Spleen (tissue), 11 donors: ENCODE measurements at regions not wholly inside any gene's neighbourhood (a gene's known extent, or its start where the extent isn't known, plus 50 kb on each side); places are given as distances from the start of the nearest gene placed in this dataset.

Source experiments
- DNase-seq: peaks from one replicate; pipeline ENCODE4 v3.0.0-alpha.2; 2020
- H3K27ac ChIP-seq, 8 donors: fragments of 200-600 bp; sonication (generic) in 7 of 8; 1 replicate in 4 of 8; 2 replicates in 4 of 8; pipeline versions ENCODE4 v1.5.0 to v1.8.0; 2016 to 2021; ENCODE audit warnings: inconsistent platforms in 4 of 8, mild to moderate bottlenecking in 4 of 8, moderate library complexity in 1 of 8
- H3K27me3 ChIP-seq, 7 donors: fragments of 200-600 bp; sonication (generic) in 6 of 7; replicated peaks in 1 of 7; 1 replicate in 4 of 7; 2 replicates in 3 of 7; pipeline versions ENCODE4 v1.5.0 to v1.8.0; 2016 to 2021; ENCODE audit warnings: inconsistent platforms in 3 of 7, mild to moderate bottlenecking in 1 of 7
- H3K36me3 ChIP-seq, 6 donors: fragments of 200-600 bp; sonication (generic) in 5 of 6; 1 replicate in 4 of 6; 2 replicates in 2 of 6; pipeline versions ENCODE4 v1.5.0 to v1.8.0; 2016 to 2021; ENCODE audit warnings: inconsistent platforms in 2 of 6
- H3K4me1 ChIP-seq, 6 donors: fragments of 200-600 bp; sonication (generic) in 5 of 6; 1 replicate in 3 of 6; 2 replicates in 3 of 6; pipeline versions ENCODE4 v1.5.0 to v1.8.0; 2016 to 2021; ENCODE audit warnings: inconsistent platforms in 3 of 6
- H3K4me3 ChIP-seq, 8 donors: fragments of 200-600 bp; sonication (generic) in 7 of 8; 1 replicate in 4 of 8; 2 replicates in 4 of 8; pipeline versions ENCODE4 v1.5.0 to v1.8.0; 2016 to 2021; ENCODE audit warnings: inconsistent platforms in 4 of 8, mild to moderate bottlenecking in 4 of 8, moderate library complexity in 2 of 8
- H3K9me3 ChIP-seq, 8 donors: fragments of 200-600 bp; sonication (generic) in 7 of 8; 1 replicate in 4 of 8; 2 replicates in 4 of 8; pipeline versions ENCODE4 v1.5.0 to v1.8.0; 2016 to 2021; ENCODE audit warnings: inconsistent platforms in 4 of 8
- CTCF ChIP-seq, 11 experiments: fragments of 200-600 bp in 7 of 11; fragments of 450-650 bp in 4 of 11; sonication (generic) in 4 of 11; IDR thresholded peaks in 8 of 11; conservative IDR thresholded peaks in 3 of 11; 1 replicate in 7 of 11; 2 replicates in 4 of 11; pipeline versions ENCODE4 v1.4.0 to v1.8.0; 2016 to 2021; ENCODE audit warnings: antibody characterized with exemption in 11 of 11, inconsistent platforms in 4 of 11, mild to moderate bottlenecking in 1 of 11
- POLR2A ChIP-seq, 3 donors: fragments of 450-650 bp; IDR thresholded peaks; one replicate each; pipeline ENCODE4 v1.5.1; 2017; ENCODE audit warnings: antibody characterized with exemption in 3 of 3, mild to moderate bottlenecking in 1 of 3
- POLR2AphosphoS5 ChIP-seq, 3 donors: sonication (generic); formaldehyde crosslinking; IDR thresholded peaks; one replicate each; pipeline ENCODE4 v1.5.1; 2017; ENCODE audit warnings: antibody characterized with exemption in 3 of 3
- WGBS, 5 donors: extraction: QIAGEN DNeasy Blood & Tissue Kit in 3 of 5; methylation state at CpG; one replicate each; pipeline versions ENCODE4 v1.1.5 to v1.1.7; 2013 to 2018; 5-methylcytosine and 5-hydroxymethylcytosine counted together
- intact Hi-C: fragments of 100-400 bp; cut with DNase I; formaldehyde crosslinking; loops from one replicate; pipeline ENCODE4 v1.15.0; 2023; ENCODE audit warnings: low total_unique reads
- donor health status: healthy with polysubstance abuse.
- donor health status: DM: no; HTN: no; CAD: no; lungs with moderate emphysema.
- donor health status: DM: no; HTN: no; CAD: no.
- donor health status: Bipolar disorder and iron deficiency.
- donor health status: healthy.
- donor health status: DM: no; HTN: no; CAD: no.
- donor health status: DM: yes; HTN: yes; CAD: no.

- DNase-seq, result peak; percentile 43
- 58 to 75% (median 67%) methylated on average over 16 to 21 of the region's 21 CpGs for WGBS, 5 donors
- Histone ChIP-seq H3K4me1 (no peaks in the 10 kb centered on the region), H3K27ac (no peak overlapping the region), H3K27me3 (peaks cover 0 to 61% (median 17%) of the 10 kb centered on the region in 7 donors), H3K9me3 (no peaks in the 10 kb centered on the region), H3K36me3 (no peaks in the 10 kb centered on the region), H3K4me3 (no peak overlapping the region)
- no peak for TF ChIP-seq CTCF (IDR thresholded peaks at IDR 0.05 in 8 of 11, conservative IDR thresholded peaks at IDR 0.05 in 3 of 11)
- no peak for TF ChIP-seq POLR2A (IDR thresholded peaks at IDR 0.05)
- TF ChIP-seq POLR2AphosphoS5 (IDR thresholded peaks at IDR 0.05), result no peak
- intact Hi-C loops, result no loop called here
These were observed 179.0 kb upstream of the PPP1R26 start for GRCh38 chr9:135300346-135301141.

- WGBS, 5 donors, result 57 to 79% (median 69%) methylated on average over 26 to 40 of the region's 40 CpGs
- TF ChIP-seq CTCF (IDR thresholded peaks at IDR 0.05 in 8 of 11, conservative IDR thresholded peaks at IDR 0.05 in 3 of 11) (no peak), POLR2A (IDR thresholded peaks at IDR 0.05) (no peak), POLR2AphosphoS5 (IDR thresholded peaks at IDR 0.05) (no peak)
- Histone ChIP-seq H3K4me1 (no peaks in the 10 kb centered on the region), H3K9me3 (no peaks in the 10 kb centered on the region), H3K36me3 (no peaks in the 10 kb centered on the region), H3K27ac (no peak overlapping the region), H3K4me3 (no peak overlapping the region), H3K27me3 (peaks cover 0 to 65% (median 17%) of the 10 kb centered on the region in 7 donors)
- peak; percentile 54 for DNase-seq
- intact Hi-C loops, result no loop called here
These were observed 178.0 kb upstream of the PPP1R26 start for GRCh38 chr9:135301271-135302263.

- WGBS, 5 donors, result 82 to 92% (median 84%) methylated on average over 23 to 28 of the region's 28 CpGs
- Histone ChIP-seq H3K4me1 (no peaks in the 10 kb centered on the region), H3K4me3 (peak overlapping the region in 1 of 8 donors; percentile 4), H3K36me3 (no peaks in the 10 kb centered on the region), H3K27ac (no peak overlapping the region), H3K27me3 (peaks cover 0 to 66% (median 17%) of the 10 kb centered on the region in 7 donors), H3K9me3 (no peaks in the 10 kb centered on the region)
- TF ChIP-seq POLR2AphosphoS5 (IDR thresholded peaks at IDR 0.05) (no peak), POLR2A (IDR thresholded peaks at IDR 0.05) (no peak), CTCF (IDR thresholded peaks at IDR 0.05 in 8 of 11, conservative IDR thresholded peaks at IDR 0.05 in 3 of 11) (no peak)
- intact Hi-C loops, result no loop called here
- peak; percentile 60 for DNase-seq
These were observed 177.0 kb upstream of the PPP1R26 start for GRCh38 chr9:135302329-135303279.
